Right lobe of liver (tissue), 6 donors: ENCODE measurements at regions not wholly inside any gene's neighbourhood (a gene's known extent, or its start where the extent isn't known, plus 50 kb on each side); places are given as distances from the start of the nearest gene placed in this dataset.

Experiments used
- ATAC-seq, 4 donors: fragments of 200-7000 bp; cut with Tn5 transposase; one replicate each; pipeline ENCODE4 v1.9.1; 2020; ENCODE audit warnings: mild to moderate bottlenecking in 4 of 4, moderate library complexity in 4 of 4
- DNase-seq, 3 donors: peaks; one replicate each; pipeline ENCODE4 v3.0.0-alpha.2; 2020
- H3K27ac ChIP-seq, 3 donors: fragments of 200-600 bp; one replicate each; pipeline ENCODE4 v1.8.0; 2022
- H3K27me3 ChIP-seq, 2 donors: fragments of 200-600 bp; one replicate each; pipeline ENCODE4 v1.8.0; 2022
- H3K36me3 ChIP-seq, 4 donors: fragments of 200-600 bp; sonication (generic) in 1 of 4; one replicate each; pipeline versions ENCODE4 v1.5.1 to v1.8.0; 2017 to 2022; ENCODE audit warnings: control low read depth in 1 of 4
- H3K4me1 ChIP-seq, 4 donors: fragments of 200-600 bp; sonication (generic) in 1 of 4; one replicate each; pipeline versions ENCODE4 v1.5.1 to v1.8.0; 2017 to 2022; ENCODE audit warnings: control low read depth in 1 of 4
- H3K4me3 ChIP-seq, 3 donors: fragments of 200-600 bp; one replicate each; pipeline ENCODE4 v1.8.0; 2022
- H3K9me3 ChIP-seq, 4 donors: fragments of 200-600 bp; sonication (generic) in 1 of 4; one replicate each; pipeline versions ENCODE4 v1.5.1 to v1.8.0; 2017 to 2022; ENCODE audit warnings: control low read depth in 1 of 4
- CTCF ChIP-seq, 4 donors: fragments of 200-600 bp in 3 of 4; fragments of 450-650 bp in 1 of 4; IDR thresholded peaks; one replicate each; pipeline versions ENCODE4 v1.5.1 to v1.8.0; 2016 to 2022; ENCODE audit warnings: antibody characterized with exemption in 4 of 4, mild to moderate bottlenecking in 2 of 4
- POLR2A ChIP-seq: fragments of 450-650 bp; IDR thresholded peaks from one replicate; pipeline ENCODE4 v1.6.1; 2017; ENCODE audit warnings: antibody characterized with exemption, mild to moderate bottlenecking
- WGBS: methylation state at CpG from one replicate; pipeline ENCODE4 v1.1.6; 2018; ENCODE audit warnings: low coverage, low lambda C conversion rate; ENCODE audit not compliant: insufficient coverage; ENCODE audit errors: missing lambda C conversion rate; 5-methylcytosine and 5-hydroxymethylcytosine counted together
- intact Hi-C, 2 donors: fragments of 100-400 bp; cut with DNase I; formaldehyde crosslinking; loops; one replicate each; pipeline versions ENCODE4 v1.11.2 to v1.14.1; 2022
- donor health status: DM: no; HTN: yes; CAD: no.
- donor health status: DM: no; HTN: no; CAD: no.
- donor health status: DM: no; HTN: no; CAD: no.
- donor health status: DM: no; HTN: yes; CAD: no.
- donor health status: DM: no; HTN: yes; CAD: no.

DNA sequence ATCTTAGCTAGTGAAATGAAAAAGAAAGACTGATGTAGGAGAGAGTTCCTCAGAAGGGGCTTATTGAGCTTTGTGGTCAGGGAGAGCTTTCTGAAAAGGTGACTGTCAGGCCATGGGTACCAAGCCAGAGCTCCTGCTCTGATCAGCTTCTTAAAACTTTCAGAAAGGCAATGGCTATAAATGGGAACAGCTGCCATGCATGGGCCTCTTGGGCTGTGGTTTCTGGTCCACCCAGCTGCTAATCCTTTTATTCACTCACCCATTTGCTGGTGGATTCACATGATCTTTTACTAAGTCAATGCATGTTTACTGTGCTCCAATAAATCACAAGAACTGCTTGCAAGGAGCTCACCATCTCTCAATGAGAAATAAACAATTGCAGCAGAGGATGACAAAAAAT is 60.1 kb upstream of the ZPBP start:
- no peak for TF ChIP-seq CTCF (IDR thresholded peaks at IDR 0.05)

GRCh38 chr7:50152486-50152885 is 59.4 kb upstream of the ZPBP start:
- intact Hi-C loops, result no loop called here
- ATAC-seq (no peak), DNase-seq (no peak)
- H3K4me3 ChIP-seq, result no peak overlapping the region
- no peaks in the 10 kb centered on the region for H3K27me3 ChIP-seq
- 67% methylated on average over 8 of the region's 8 CpGs for WGBS
- H3K27ac ChIP-seq, result no peak overlapping the region
- no peaks in the 10 kb centered on the region for H3K4me1 ChIP-seq
- H3K9me3 ChIP-seq, result no peaks in the 10 kb centered on the region
- no peak for TF ChIP-seq CTCF (IDR thresholded peaks at IDR 0.05)
- no peak for TF ChIP-seq POLR2A
- no peaks in the 10 kb centered on the region for H3K36me3 ChIP-seq

More for the DNA sequence above, 60.1 kb upstream of the ZPBP start:
- no peaks in the 10 kb centered on the region for H3K4me1 ChIP-seq
- H3K36me3 ChIP-seq, result no peaks in the 10 kb centered on the region
- H3K27ac ChIP-seq, result no peak overlapping the region
- ATAC-seq (no peak), DNase-seq (no peak)
- no peaks in the 10 kb centered on the region for H3K9me3 ChIP-seq
- no peak overlapping the region for H3K4me3 ChIP-seq
- intact Hi-C loops, result no loop called here
- no peaks in the 10 kb centered on the region for H3K27me3 ChIP-seq

GRCh38 chr7:50151661-50152060 is 58.6 kb upstream of the ZPBP start:
- no peaks in the 10 kb centered on the region for H3K36me3 ChIP-seq
- H3K4me1 ChIP-seq, result no peaks in the 10 kb centered on the region
- no peak overlapping the region for H3K27ac ChIP-seq
- H3K9me3 ChIP-seq, result no peaks in the 10 kb centered on the region
- DNase-seq (no peak), ATAC-seq (no peak)
- no peak for TF ChIP-seq POLR2A
- TF ChIP-seq CTCF (IDR thresholded peaks at IDR 0.05), result no peak
- intact Hi-C loops, result no loop called here
- no peaks in the 10 kb centered on the region for H3K27me3 ChIP-seq
- no peak overlapping the region for H3K4me3 ChIP-seq
- WGBS, result 42% methylated on average over 3 of the region's 3 CpGs

- TF ChIP-seq CTCF (IDR thresholded peaks at IDR 0.05) (no peak), POLR2A (no peak)
- ATAC-seq (no peak), DNase-seq (no peak)
- H3K27me3 ChIP-seq, result no peaks in the 10 kb centered on the region
- no peaks in the 10 kb centered on the region for H3K4me1 ChIP-seq
- WGBS, result 37% methylated on average over 2 of the region's 2 CpGs
- intact Hi-C loops, result no loop called here
- no peaks in the 10 kb centered on the region for H3K9me3 ChIP-seq
- H3K36me3 ChIP-seq, result no peaks in the 10 kb centered on the region
- no peak overlapping the region for H3K27ac ChIP-seq
- no peak overlapping the region for H3K4me3 ChIP-seq
Measured at GRCh38 chr7:50151001-50151400, 58.0 kb upstream of the ZPBP start.

- WGBS, result 31% methylated on average over 1 of the region's 2 CpGs
- no peaks in the 10 kb centered on the region for H3K9me3 ChIP-seq
- no peaks in the 10 kb centered on the region for H3K36me3 ChIP-seq
- DNase-seq (no peak), ATAC-seq (no peak)
- intact Hi-C loops, result no loop called here
- TF ChIP-seq CTCF (IDR thresholded peaks at IDR 0.05) (no peak), POLR2A (no peak)
- no peak overlapping the region for H3K27ac ChIP-seq
- no peaks in the 10 kb centered on the region for H3K27me3 ChIP-seq
- H3K4me3 ChIP-seq, result no peak overlapping the region
- no peaks in the 10 kb centered on the region for H3K4me1 ChIP-seq
Measured at GRCh38 chr7:50149369-50149768, 56.3 kb upstream of the ZPBP start.
